ENCODE measurements at regions not wholly inside any gene's neighbourhood (a gene's known extent, or its start where the extent isn't known, plus 50 kb on each side); places are given as distances from the start of the nearest gene placed in this dataset.

DNA sequence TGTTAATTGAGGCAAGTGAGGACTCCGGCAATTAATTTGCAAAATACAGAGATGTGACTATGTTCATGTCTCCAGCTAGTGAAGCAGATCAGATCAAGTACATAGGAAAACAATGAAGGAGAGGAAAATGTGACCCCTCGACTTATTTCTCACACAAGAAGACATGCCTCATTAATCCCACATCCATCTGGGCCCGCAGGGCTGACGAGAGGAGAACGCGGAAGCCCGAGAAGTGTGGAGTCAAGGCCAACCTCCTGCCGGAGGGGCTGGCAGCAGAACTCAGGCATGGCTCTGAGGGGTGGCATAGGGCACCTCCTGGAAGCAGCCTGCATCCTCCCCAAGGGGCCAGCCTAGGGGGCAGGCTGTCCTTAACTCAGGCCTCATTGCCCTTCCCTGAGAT is 54.4 kb downstream of the ZNF503 start:
- Histone ChIP-seq H3K4me1 (ENCODE audit: control insufficient read depth, insufficient read depth, low read length) (peaks cover 2% of the 10 kb centered on the region), H3K9me3 (ENCODE audit: control insufficient read depth, insufficient read depth, low read length) (no peaks in the 10 kb centered on the region), H3K27ac (ENCODE audit: low read depth, low read length) (no peak overlapping the region), H3K36me3 (ENCODE audit: control insufficient read depth, insufficient read depth, low read length) (no peaks in the 10 kb centered on the region), H3K27me3 (ENCODE audit: control insufficient read depth, insufficient read depth, low read length) (no peaks in the 10 kb centered on the region), H3K4me3 (ENCODE audit: low read depth, low read length) (no peak overlapping the region)
- WGBS (ENCODE audit: insufficient coverage): 58% methylated on average over 7 of the region's 8 CpGs
- DNase-seq (ENCODE audit: low read depth in 4 of 6, low spot score in 6 of 6): peak in 1 of 6 donors; percentile 62

DNA sequence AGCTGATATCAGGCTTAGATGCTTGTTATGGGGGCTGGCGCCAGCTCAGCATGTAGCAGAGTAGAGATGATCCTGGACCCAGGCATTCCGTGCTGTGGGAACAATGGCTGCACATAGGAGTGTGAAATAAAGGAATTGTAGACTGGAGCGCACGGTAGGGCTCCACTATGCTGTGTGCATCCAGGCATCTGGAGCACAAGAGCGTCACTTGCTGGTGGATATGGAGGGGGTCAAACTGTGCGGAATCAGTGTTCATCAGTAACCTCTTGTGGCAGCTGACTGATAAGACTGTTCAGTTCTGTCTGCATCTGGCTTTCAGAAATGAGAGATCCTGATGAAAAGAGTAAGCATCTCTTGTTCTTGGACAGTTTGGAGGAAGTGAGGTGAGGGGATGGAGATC is 55.8 kb downstream of the ZNF503 start:
- DNase-seq (ENCODE audit: low read depth in 4 of 6, low spot score in 6 of 6): no peak
- 68% methylated on average over 6 of the region's 6 CpGs for WGBS (ENCODE audit: insufficient coverage)

GRCh38 chr10:75344170-75344569 is 57.4 kb downstream of the ZNF503 start:
- 80% methylated on average over 5 of the region's 5 CpGs for WGBS (ENCODE audit: insufficient coverage)
- Histone ChIP-seq H3K4me1 (ENCODE audit: control insufficient read depth, insufficient read depth, low read length) (peaks cover 2% of the 10 kb centered on the region), H3K36me3 (ENCODE audit: control insufficient read depth, insufficient read depth, low read length) (no peaks in the 10 kb centered on the region), H3K27me3 (ENCODE audit: control insufficient read depth, insufficient read depth, low read length) (no peaks in the 10 kb centered on the region), H3K27ac (ENCODE audit: low read depth, low read length) (no peak overlapping the region), H3K4me3 (ENCODE audit: low read depth, low read length) (no peak overlapping the region), H3K9me3 (ENCODE audit: control insufficient read depth, insufficient read depth, low read length) (no peaks in the 10 kb centered on the region)
- DNase-seq (ENCODE audit: low read depth in 4 of 6, low spot score in 6 of 6): no peak

More for the DNA sequence above, 55.8 kb downstream of the ZNF503 start:
- Histone ChIP-seq H3K4me1 (ENCODE audit: control insufficient read depth, insufficient read depth, low read length) (peaks cover 2% of the 10 kb centered on the region), H3K27ac (ENCODE audit: low read depth, low read length) (no peak overlapping the region), H3K27me3 (ENCODE audit: control insufficient read depth, insufficient read depth, low read length) (no peaks in the 10 kb centered on the region), H3K9me3 (ENCODE audit: control insufficient read depth, insufficient read depth, low read length) (no peaks in the 10 kb centered on the region), H3K4me3 (ENCODE audit: low read depth, low read length) (no peak overlapping the region), H3K36me3 (ENCODE audit: control insufficient read depth, insufficient read depth, low read length) (no peaks in the 10 kb centered on the region)

- Histone ChIP-seq H3K4me1 (ENCODE audit: control insufficient read depth, insufficient read depth, low read length) (peaks cover 2% of the 10 kb centered on the region), H3K27ac (ENCODE audit: low read depth, low read length) (no peak overlapping the region), H3K4me3 (ENCODE audit: low read depth, low read length) (no peak overlapping the region), H3K9me3 (ENCODE audit: control insufficient read depth, insufficient read depth, low read length) (no peaks in the 10 kb centered on the region), H3K27me3 (ENCODE audit: control insufficient read depth, insufficient read depth, low read length) (no peaks in the 10 kb centered on the region), H3K36me3 (ENCODE audit: control insufficient read depth, insufficient read depth, low read length) (no peaks in the 10 kb centered on the region)
- no peak for DNase-seq (ENCODE audit: low read depth in 4 of 6, low spot score in 6 of 6)
- 67% methylated on average over 5 of the region's 5 CpGs for WGBS (ENCODE audit: insufficient coverage)
Observed at GRCh38 chr10:75342397-75342796, 59.2 kb downstream of the ZNF503 start.

DNA sequence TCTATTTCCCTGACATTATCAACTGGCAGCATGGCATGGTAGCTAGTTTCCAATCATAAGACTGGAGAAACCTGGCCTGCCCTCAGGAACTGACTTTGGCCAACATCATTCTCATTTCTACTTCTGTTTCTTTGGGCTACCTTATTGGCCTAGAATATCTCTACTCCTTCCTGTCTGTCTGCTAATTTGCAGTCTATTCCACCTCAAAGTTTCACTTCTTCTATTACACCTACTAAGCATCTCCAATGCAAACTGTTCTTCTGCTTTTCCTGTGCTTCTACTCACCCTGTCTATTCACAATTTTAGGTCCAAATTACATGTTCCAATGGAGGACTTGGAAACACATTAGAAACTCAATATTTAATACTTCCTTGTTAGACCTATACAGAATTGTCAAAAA is 65.6 kb downstream of the ZNF503 start:
- Histone ChIP-seq H3K4me3 (ENCODE audit: low read depth, low read length) (no peak overlapping the region), H3K9me3 (ENCODE audit: control insufficient read depth, insufficient read depth, low read length) (no peaks in the 10 kb centered on the region), H3K4me1 (ENCODE audit: control insufficient read depth, insufficient read depth, low read length) (no peaks in the 10 kb centered on the region), H3K36me3 (ENCODE audit: control insufficient read depth, insufficient read depth, low read length) (no peaks in the 10 kb centered on the region), H3K27me3 (ENCODE audit: control insufficient read depth, insufficient read depth, low read length) (no peaks in the 10 kb centered on the region), H3K27ac (ENCODE audit: low read depth, low read length) (no peak overlapping the region)
- DNase-seq (ENCODE audit: low read depth in 4 of 6, low spot score in 6 of 6): no peak

DNA sequence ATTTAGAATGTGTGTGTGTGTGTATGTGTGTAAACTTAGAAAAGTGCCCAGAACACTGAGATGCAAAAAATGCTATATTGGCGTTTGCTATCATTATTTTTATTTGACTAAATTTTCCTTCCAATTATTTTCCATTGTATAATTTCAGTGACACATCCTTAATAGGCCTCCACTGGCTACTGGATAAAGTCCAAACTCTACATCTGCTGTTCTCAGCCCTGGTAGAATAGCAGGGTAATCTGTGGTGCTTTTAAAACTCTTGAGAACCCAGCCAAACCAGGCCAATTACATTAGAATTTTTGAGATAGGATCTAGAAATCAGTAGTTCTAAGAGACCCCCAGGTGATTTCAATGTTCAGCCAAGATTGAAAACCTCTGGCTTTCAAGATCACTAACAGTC is 66.4 kb downstream of the ZNF503 start:
- no CpG with 5 or more reads among the region's 1 CpG for WGBS (ENCODE audit: insufficient coverage)
- Histone ChIP-seq H3K36me3 (ENCODE audit: control insufficient read depth, insufficient read depth, low read length) (no peaks in the 10 kb centered on the region), H3K27me3 (ENCODE audit: control insufficient read depth, insufficient read depth, low read length) (no peaks in the 10 kb centered on the region), H3K27ac (ENCODE audit: low read depth, low read length) (no peak overlapping the region), H3K4me1 (ENCODE audit: control insufficient read depth, insufficient read depth, low read length) (no peaks in the 10 kb centered on the region), H3K9me3 (ENCODE audit: control insufficient read depth, insufficient read depth, low read length) (no peaks in the 10 kb centered on the region), H3K4me3 (ENCODE audit: low read depth, low read length) (no peak overlapping the region)
- no peak for DNase-seq (ENCODE audit: low read depth in 4 of 6, low spot score in 6 of 6)

DNA sequence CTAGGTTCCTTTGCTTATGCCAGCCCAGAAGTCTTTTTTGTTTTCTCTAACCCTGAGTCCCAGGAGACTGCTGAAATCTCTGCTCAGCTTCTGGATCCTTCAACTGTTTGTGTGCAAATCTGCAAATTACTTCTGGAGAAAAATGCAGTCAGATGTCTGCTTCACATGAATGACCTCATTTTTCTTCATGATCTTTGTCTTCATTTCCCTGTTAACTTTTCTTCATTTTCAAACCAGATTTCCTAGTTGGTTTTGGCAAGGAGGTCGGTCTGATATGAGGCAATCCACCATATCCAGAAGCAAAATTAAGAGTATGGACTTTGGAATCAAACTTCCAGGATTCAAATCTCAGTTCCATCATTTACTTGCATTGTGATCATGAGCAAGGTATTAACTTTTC is 66.8 kb downstream of the ZNF503 start:
- Histone ChIP-seq H3K27me3 (ENCODE audit: control insufficient read depth, insufficient read depth, low read length) (no peaks in the 10 kb centered on the region), H3K4me3 (ENCODE audit: low read depth, low read length) (no peak overlapping the region), H3K27ac (ENCODE audit: low read depth, low read length) (no peak overlapping the region), H3K36me3 (ENCODE audit: control insufficient read depth, insufficient read depth, low read length) (no peaks in the 10 kb centered on the region), H3K4me1 (ENCODE audit: control insufficient read depth, insufficient read depth, low read length) (no peaks in the 10 kb centered on the region), H3K9me3 (ENCODE audit: control insufficient read depth, insufficient read depth, low read length) (no peaks in the 10 kb centered on the region)
- no peak for DNase-seq (ENCODE audit: low read depth in 4 of 6, low spot score in 6 of 6)
- no CpG with 5 or more reads among the region's 1 CpG for WGBS (ENCODE audit: insufficient coverage)

GRCh38 chr10:75332081-75332480 is 69.5 kb downstream of the ZNF503 start:
- H3K4me1 ChIP-seq (ENCODE audit: control insufficient read depth, insufficient read depth, low read length): no peaks in the 10 kb centered on the region
- DNase-seq (ENCODE audit: low read depth in 4 of 6, low spot score in 6 of 6): no peak
- no peaks in the 10 kb centered on the region for H3K27me3 ChIP-seq (ENCODE audit: control insufficient read depth, insufficient read depth, low read length)
- H3K36me3 ChIP-seq (ENCODE audit: control insufficient read depth, insufficient read depth, low read length): no peaks in the 10 kb centered on the region
- no peaks in the 10 kb centered on the region for H3K9me3 ChIP-seq (ENCODE audit: control insufficient read depth, insufficient read depth, low read length)
- no peak overlapping the region for H3K4me3 ChIP-seq (ENCODE audit: low read depth, low read length)
- no peak overlapping the region for H3K27ac ChIP-seq (ENCODE audit: low read depth, low read length)
- no CpG with 5 or more reads among the region's 1 CpG for WGBS (ENCODE audit: insufficient coverage)

DNA sequence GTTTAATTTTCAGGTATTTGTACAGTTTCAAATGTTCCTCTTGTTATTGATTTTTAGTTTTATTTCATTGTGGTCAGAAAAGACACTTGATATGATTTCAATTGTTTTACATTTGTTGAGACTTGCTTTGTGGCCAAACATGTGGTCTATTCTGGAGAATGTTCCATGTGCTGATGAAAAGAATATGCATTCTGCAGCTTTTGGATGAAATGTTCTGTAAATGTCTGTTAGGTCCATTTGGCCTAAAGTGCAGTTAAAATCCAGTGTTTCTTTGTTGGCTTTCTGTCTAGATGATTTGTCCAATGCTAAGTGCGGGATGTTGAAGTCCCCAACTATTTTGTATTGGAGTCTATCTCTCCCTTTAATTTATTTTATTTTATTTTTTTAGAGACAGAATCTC is 70.5 kb downstream of the ZNF503 start:
- Histone ChIP-seq H3K36me3 (ENCODE audit: control insufficient read depth, insufficient read depth, low read length) (no peaks in the 10 kb centered on the region), H3K9me3 (ENCODE audit: control insufficient read depth, insufficient read depth, low read length) (no peaks in the 10 kb centered on the region), H3K27ac (ENCODE audit: low read depth, low read length) (no peak overlapping the region), H3K4me1 (ENCODE audit: control insufficient read depth, insufficient read depth, low read length) (no peaks in the 10 kb centered on the region), H3K4me3 (ENCODE audit: low read depth, low read length) (no peak overlapping the region), H3K27me3 (ENCODE audit: control insufficient read depth, insufficient read depth, low read length) (no peaks in the 10 kb centered on the region)
- no CpG with 5 or more reads among the region's 1 CpG for WGBS (ENCODE audit: insufficient coverage)
- no peak for DNase-seq (ENCODE audit: low read depth in 4 of 6, low spot score in 6 of 6)

GRCh38 chr10:75329190-75329745 is 72.3 kb downstream of the ZNF503 start:
- Histone ChIP-seq H3K4me3 (ENCODE audit: low read depth, low read length) (no peak overlapping the region), H3K27ac (ENCODE audit: low read depth, low read length) (no peak overlapping the region), H3K4me1 (ENCODE audit: control insufficient read depth, insufficient read depth, low read length) (no peaks in the 10 kb centered on the region), H3K27me3 (ENCODE audit: control insufficient read depth, insufficient read depth, low read length) (no peaks in the 10 kb centered on the region), H3K9me3 (ENCODE audit: control insufficient read depth, insufficient read depth, low read length) (no peaks in the 10 kb centered on the region), H3K36me3 (ENCODE audit: control insufficient read depth, insufficient read depth, low read length) (no peaks in the 10 kb centered on the region)
- no peak for DNase-seq (ENCODE audit: low read depth in 4 of 6, low spot score in 6 of 6)
- WGBS (ENCODE audit: insufficient coverage): 71% methylated on average over 1 of the region's 2 CpGs

Data from spinal cord (tissue), 9 donors.